ENCODE measurements at regions not wholly inside any gene's neighbourhood (a gene's known extent, or its start where the extent isn't known, plus 50 kb on each side); places are given as distances from the start of the nearest gene placed in this dataset.

DNA sequence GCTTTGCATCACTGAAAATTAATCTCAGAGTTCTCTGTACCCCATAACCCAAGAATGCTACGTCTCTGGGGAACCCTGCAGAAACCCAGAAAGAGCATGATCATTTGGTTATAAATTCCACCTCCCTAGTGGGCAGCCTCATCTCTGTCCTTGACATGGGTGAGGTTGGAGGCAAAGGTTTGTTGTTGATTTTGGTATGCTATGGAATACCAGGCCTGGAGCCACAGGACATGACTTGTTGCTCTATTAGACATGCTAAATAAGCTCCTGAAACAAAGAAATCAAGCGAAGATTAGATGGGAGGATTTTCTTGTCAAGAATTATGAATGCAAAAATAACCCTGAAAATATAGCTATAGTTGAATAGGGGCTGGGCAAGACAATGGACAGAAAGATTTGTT lies 197.4 kb upstream of the CAMK1G start:
- TF ChIP-seq, protein P1, sequence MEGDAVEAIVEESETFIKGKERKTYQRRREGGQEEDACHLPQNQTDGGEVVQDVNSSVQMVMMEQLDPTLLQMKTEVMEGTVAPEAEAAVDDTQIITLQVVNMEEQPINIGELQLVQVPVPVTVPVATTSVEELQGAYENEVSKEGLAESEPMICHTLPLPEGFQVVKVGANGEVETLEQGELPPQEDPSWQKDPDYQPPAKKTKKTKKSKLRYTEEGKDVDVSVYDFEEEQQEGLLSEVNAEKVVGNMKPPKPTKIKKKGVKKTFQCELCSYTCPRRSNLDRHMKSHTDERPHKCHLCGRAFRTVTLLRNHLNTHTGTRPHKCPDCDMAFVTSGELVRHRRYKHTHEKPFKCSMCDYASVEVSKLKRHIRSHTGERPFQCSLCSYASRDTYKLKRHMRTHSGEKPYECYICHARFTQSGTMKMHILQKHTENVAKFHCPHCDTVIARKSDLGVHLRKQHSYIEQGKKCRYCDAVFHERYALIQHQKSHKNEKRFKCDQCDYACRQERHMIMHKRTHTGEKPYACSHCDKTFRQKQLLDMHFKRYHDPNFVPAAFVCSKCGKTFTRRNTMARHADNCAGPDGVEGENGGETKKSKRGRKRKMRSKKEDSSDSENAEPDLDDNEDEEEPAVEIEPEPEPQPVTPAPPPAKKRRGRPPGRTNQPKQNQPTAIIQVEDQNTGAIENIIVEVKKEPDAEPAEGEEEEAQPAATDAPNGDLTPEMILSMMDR (IDR thresholded peaks at IDR 0.05; ENCODE audit: partially characterized antibody, unreplicated experiment) = no peak
- Mint-ChIP-seq H3K9me3 (ENCODE audit: unreplicated experiment) (peaks cover 2% of the 10 kb centered on the region), H3K27ac (ENCODE audit: unreplicated experiment) (no peak overlapping the region), H3K36me3 (ENCODE audit: unreplicated experiment) (no peaks in the 10 kb centered on the region), H3K27me3 (ENCODE audit: unreplicated experiment) (peaks cover 2% of the 10 kb centered on the region), H3K4me1 (ENCODE audit: low read depth, unreplicated experiment) (no peaks in the 10 kb centered on the region), H3K4me3 (ENCODE audit: unreplicated experiment) (no peak overlapping the region)
- DNase-seq = no peak

DNA sequence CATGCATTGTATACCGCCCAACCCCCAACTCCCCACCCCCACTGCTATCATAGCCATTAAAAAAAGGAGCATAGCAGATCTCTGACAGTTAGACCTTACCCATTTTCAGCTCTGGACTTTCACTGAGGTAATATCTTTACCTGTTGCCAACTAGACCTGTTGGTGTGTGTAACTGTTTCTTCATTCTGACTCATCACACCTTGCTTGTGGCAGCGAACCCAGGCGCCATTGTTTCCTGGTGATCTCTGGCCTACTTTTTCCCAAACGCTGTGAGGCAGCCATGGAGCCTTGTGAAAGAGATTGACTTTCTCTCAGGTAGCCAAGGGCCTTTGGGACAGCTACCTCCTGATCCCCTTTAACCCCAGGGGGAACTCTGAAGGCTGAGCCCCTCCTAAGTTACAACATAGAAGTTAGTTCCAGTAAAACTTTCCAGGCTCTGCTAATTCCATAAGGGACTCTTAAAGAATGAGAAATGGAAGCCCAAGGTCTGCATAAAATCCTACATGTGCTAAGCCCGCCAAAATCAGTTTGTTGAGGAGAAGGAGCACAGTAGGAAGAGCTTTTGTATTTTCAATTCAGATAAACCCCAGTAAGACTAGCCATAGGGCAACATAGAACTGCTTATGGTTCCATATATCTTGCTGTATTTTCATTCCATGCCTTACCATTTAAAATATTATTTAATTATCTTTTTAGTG lies 196.1 kb upstream of the CAMK1G start:
- H3K27ac Mint-ChIP-seq (ENCODE audit: unreplicated experiment) = no peak overlapping the region
- H3K27me3 Mint-ChIP-seq (ENCODE audit: unreplicated experiment) = peaks cover 2% of the 10 kb centered on the region
- no peak overlapping the region for H3K4me3 Mint-ChIP-seq (ENCODE audit: unreplicated experiment)
- H3K9me3 Mint-ChIP-seq (ENCODE audit: unreplicated experiment) = peaks cover 2% of the 10 kb centered on the region
- no peaks in the 10 kb centered on the region for H3K4me1 Mint-ChIP-seq (ENCODE audit: low read depth, unreplicated experiment)
- no peaks in the 10 kb centered on the region for H3K36me3 Mint-ChIP-seq (ENCODE audit: unreplicated experiment)
- no peak for DNase-seq
- TF ChIP-seq, protein P1 (IDR thresholded peaks at IDR 0.05; ENCODE audit: partially characterized antibody, unreplicated experiment) = no peak

DNA sequence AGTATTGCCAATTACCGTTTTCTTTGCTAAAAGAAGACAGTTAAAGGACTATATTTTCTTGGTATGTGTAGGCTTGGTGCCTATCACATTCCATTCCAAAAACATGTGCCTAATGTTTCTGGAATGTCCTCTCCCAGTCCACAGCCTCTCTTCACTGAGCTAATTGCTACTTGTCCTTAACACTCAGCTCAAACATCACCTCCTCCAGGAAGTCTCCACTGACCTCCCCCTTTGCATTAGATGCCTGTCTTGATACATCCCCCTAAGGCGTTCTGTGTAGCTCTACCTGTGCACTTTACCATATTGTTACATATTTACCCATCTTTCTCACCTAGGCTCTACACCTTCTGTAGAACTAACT lies 195.6 kb upstream of the CAMK1G start:
- H3K27me3 Mint-ChIP-seq (ENCODE audit: unreplicated experiment) = peaks cover 2% of the 10 kb centered on the region
- no peak overlapping the region for H3K4me3 Mint-ChIP-seq (ENCODE audit: unreplicated experiment)
- TF ChIP-seq, protein P1 (IDR thresholded peaks at IDR 0.05; ENCODE audit: partially characterized antibody, unreplicated experiment) = no peak
- DNase-seq = no peak
- no peak overlapping the region for H3K27ac Mint-ChIP-seq (ENCODE audit: unreplicated experiment)
- peaks cover 2% of the 10 kb centered on the region for H3K9me3 Mint-ChIP-seq (ENCODE audit: unreplicated experiment)
- H3K4me1 Mint-ChIP-seq (ENCODE audit: low read depth, unreplicated experiment) = no peaks in the 10 kb centered on the region
- H3K36me3 Mint-ChIP-seq (ENCODE audit: unreplicated experiment) = no peaks in the 10 kb centered on the region

DNA sequence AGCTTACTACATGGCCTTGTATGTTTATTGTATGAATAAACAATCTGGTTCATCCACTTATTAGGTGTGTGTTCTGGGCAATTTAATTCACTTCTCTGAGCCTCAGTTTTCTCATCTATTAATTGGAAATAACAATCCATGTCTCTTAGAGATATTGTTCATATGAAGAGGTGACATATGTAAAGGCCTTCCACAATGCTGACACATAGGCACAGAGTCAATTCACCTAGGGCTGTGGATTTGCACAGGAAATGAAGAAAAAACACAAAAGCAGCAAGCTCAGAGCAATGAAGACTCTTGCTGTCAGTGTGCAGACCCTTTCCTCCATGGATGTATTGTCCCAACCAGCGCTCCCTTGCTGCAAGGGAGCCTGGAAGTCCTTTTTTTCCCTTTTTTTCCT lies 195.2 kb upstream of the CAMK1G start:
- TF ChIP-seq, protein P1 (IDR thresholded peaks at IDR 0.05; ENCODE audit: partially characterized antibody, unreplicated experiment) = no peak
- no peak for DNase-seq
- Mint-ChIP-seq H3K27me3 (ENCODE audit: unreplicated experiment) (peaks cover 2% of the 10 kb centered on the region), H3K4me3 (ENCODE audit: unreplicated experiment) (no peak overlapping the region), H3K9me3 (ENCODE audit: unreplicated experiment) (peaks cover 2% of the 10 kb centered on the region), H3K36me3 (ENCODE audit: unreplicated experiment) (no peaks in the 10 kb centered on the region), H3K4me1 (ENCODE audit: low read depth, unreplicated experiment) (no peaks in the 10 kb centered on the region), H3K27ac (ENCODE audit: unreplicated experiment) (no peak overlapping the region)

DNA sequence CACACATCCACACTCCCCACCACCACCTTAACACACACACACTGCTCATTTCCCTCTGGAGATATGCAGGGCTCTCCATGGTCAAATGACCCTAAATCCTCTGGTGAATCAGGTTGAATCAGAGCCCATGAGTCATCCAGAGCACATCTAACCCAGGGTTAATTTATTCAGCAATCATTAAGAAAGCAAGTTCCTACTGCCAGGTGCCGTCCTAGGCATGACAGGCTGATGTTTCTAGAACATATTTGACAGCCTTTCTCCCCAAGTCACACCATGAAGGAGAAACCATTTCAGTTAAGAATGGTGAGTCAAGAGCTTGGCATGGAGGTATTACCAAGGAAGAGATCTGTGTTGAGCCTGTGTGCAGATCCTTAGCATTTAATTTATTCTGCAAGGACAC lies 194.3 kb upstream of the CAMK1G start:
- Mint-ChIP-seq H3K4me1 (ENCODE audit: low read depth, unreplicated experiment) (no peaks in the 10 kb centered on the region), H3K9me3 (ENCODE audit: unreplicated experiment) (peaks cover 2% of the 10 kb centered on the region), H3K36me3 (ENCODE audit: unreplicated experiment) (no peaks in the 10 kb centered on the region), H3K27ac (ENCODE audit: unreplicated experiment) (no peak overlapping the region), H3K27me3 (ENCODE audit: unreplicated experiment) (peaks cover 2% of the 10 kb centered on the region), H3K4me3 (ENCODE audit: unreplicated experiment) (no peak overlapping the region)
- TF ChIP-seq, protein P1 (IDR thresholded peaks at IDR 0.05; ENCODE audit: partially characterized antibody, unreplicated experiment) = no peak
- DNase-seq = no peak
